ENCODE measurements at regions not wholly inside any gene's neighbourhood (a gene's known extent, or its start where the extent isn't known, plus 50 kb on each side); places are given as distances from the start of the nearest gene placed in this dataset.
A peak's percentile ranks its signal among the peaks of the same experiment; 100 is the strongest.
"Not testable (repeated sequence)": the region's sequence is repeated elsewhere in the genome, so short reads cannot be mapped to it uniquely, and the experiment has no call there.

DNA sequence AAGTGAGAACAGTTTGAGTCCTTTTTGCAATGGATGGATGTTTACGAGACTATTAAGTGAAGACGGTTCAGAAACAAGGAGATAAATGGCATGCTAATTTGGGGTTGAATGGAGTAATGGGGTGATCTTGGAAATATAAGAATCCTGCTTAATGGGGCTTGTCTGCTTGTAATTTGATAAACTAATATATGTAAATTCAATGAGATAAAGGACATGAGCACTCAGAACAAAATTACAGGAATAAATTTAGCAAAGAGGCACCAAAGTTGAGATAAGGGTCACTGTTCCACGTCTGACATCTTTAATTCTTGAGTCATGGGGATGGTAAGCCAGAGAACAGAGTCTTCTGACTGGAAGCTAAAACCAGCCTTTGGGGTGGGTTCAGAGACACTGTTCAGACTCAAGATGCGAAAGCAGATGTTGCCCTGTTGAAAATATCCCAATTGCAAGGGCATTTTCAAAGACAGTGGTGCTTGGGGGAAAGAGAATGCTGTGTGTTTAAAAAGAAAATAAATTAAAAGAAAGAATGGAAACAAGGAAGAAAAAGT lies 67.8 kb upstream of the CHRNB4 start:
- no peak for DNase-seq (ENCODE audit: low spot score)

DNA sequence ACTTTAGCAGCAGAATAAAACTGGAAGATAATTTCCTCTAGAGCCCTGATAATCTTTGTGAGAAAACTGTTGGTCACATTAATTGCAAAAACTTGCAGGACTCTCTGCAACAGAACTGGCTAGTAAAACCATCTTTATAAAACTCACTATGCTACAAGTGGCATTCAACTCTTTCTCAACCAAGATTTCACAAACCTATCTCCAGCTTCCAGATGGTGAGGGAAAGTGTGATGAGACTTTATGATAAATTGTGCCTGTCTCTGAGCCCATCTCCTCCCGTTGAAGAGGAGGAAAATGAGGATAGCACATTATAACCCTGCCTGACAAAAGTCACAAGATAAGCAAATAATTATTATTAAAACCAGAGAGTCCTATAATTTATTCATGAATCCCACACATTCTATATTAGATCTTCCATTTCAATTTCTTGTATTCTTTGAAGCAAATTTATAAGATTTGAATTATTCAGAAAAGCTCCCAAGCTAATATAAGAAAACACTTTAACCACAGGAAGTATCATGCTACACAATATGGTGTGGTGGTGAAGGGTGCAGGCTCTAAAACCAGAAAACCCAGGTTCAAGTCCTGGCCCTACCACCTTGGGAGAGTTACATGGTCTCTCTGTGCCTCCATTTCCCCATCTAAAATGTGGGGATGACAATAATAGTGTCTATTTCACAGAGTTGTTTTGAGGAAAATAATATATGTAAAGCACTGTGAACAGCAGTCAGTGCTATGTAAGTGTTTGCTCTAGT lies 65.6 kb upstream of the CHRNB4 start:
- not testable (repeated sequence) for DNase-seq (ENCODE audit: low spot score)

DNA sequence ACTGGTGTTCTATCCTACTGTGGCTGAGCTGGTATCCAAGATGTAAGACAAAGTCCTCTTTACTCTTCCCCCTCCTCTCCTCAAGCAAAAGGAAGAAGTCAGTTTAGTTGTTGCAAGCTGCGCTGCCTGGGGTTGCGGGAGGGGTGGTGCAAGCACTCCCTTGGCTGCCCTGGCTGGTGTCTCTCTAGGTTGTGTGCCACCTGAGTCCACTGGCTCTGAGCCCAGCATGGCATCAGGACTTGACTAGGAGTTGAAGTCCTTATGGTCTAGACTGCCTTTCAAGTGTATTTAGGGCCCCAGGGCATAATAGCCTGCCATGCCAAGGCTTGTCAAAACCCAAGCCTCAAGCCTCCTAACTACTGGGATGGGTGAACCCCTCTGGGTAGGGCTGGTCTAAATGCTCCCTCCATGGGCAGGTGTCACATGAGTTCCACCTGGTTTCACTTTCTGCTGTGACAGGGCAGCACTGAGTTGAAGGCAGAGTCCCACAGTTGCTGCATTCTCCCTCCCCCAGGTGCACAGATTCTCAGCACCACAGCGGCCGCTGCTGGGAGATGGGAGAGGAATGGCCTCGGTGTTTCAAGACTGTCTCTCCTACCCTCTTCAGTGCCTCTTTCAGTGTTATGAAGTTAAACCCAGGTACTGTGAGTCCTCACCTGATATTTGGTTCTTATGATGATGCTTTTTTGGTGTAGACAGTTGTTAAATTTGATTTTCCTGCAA lies 62.5 kb upstream of the CHRNB4 start:
- not testable (repeated sequence) for DNase-seq (ENCODE audit: low spot score)

DNA sequence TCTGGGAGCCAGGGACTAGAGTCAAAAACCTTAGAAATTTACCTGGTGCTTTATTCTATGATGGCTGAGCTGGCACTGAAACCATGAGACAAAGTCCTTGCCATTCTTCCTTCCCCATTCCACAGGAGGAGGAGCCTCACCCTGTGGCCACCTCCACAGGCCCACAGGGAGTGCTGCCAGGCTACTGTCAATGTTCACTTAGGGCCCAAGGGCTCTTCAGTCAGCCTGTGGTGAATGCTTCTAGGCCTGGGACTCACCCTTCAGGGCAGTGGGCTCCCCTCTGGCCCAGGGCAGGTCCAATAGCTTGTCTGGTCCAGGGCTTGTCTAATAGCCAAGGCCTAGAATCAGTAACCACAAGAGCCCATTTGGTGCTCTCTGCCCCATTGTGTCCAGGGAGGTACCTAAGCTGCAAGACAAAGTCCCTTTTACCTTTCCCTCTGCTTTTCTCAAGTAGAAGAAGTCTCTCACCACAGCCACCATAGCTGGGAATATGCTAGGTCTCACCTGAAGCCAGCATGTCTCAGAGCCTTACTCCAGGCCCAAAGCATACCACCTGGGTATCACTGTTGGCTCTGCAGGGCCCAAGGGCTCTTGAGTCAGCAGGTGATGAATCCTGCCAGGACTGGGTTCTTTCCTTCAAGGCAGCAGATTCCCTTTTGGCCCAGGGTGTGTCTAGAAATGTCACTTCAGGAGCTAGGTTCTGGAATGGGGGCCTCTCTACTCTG lies 61.8 kb upstream of the CHRNB4 start:
- DNase-seq (ENCODE audit: low spot score), result no peak

DNA sequence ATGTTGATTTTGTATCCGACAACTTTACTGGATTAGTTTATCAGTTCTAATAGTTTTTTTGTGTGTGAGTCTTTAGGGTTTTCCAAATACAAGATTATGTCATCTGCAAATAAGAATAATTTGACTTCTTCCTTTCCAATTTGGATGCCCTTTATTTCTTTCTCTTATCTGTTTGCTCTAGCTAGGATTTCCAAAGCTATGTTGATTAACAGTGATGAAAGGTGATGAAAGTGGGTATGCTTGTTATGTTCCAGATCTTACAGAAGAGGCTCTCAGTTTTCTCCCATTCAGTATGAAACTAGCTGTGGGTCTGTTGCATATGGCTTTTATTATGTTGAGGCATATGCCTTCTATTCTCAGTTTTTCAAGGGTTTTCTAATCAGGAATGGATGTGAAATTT lies 56.4 kb upstream of the CHRNB4 start:
- DNase-seq (ENCODE audit: low spot score), result no peak

DNA sequence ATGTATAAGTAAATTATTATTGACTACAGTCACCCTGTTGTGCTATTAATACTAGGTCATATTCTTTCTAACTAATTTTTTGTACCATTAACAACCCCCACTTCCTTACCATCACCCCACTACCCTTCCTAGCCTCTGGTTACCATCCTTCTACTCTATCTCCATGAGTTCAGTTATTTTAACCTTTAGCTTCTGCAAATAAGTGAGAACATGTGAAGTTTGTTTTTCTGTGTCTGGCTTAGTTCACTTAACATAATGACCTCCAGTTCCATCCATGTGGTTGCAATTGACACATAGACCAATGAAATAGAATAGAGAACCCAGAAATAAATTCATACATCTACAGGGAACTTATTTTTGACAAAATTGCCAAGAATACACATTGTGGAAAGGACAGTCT lies 55.4 kb upstream of the CHRNB4 start:
- no peak for DNase-seq (ENCODE audit: low spot score)

DNA sequence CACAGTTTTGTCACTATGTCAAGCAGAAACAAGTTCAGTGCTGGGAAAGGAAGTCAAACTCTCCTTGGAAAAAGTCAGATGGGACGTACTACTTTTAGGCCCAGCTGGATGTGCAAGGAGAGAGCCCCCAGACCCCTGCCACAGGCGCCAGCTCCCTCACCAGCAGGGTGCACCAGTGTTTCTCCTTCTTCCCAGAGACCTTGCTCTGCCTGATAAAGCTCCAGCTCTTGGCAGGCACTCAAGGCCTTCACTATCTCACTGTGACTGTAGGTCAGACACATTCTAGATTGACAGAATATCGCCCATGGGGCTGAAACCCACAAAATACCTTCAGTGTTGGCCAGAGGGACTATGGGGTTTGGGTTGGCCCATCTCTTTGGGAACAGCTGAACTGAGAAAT lies 54.8 kb upstream of the CHRNB4 start:
- DNase-seq (ENCODE audit: low spot score), result no peak

DNA sequence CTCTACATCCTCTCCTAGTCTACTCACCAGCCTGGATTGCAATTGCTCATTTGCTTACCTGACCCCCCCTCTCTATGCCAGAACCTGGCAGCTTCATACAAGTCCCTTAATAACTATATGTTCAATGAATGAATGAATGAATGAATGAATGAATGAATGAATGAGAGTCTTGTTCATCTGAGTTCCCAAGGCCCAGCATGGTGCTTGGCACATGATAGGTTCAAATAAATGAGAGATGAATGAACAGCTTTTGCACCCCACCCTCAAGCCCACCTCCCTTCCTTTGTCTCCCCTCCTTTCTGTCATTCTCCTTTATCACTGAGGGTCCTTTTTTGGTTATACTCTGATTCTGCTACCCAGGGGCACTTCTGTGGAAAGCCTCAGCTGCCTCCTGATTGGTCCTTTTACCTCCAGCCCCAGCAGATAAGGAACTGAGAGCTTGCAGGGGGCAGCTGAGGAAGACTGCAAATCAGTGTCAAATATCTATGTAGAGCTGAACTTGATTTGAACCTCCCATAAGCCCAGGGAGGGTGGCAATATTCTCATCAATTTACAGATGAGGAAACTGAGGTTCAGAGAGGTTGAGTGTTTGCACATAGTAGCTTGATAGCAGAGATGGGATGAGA lies 54.1 kb upstream of the CHRNB4 start:
- DNase-seq (ENCODE audit: low spot score), result no peak

DNA sequence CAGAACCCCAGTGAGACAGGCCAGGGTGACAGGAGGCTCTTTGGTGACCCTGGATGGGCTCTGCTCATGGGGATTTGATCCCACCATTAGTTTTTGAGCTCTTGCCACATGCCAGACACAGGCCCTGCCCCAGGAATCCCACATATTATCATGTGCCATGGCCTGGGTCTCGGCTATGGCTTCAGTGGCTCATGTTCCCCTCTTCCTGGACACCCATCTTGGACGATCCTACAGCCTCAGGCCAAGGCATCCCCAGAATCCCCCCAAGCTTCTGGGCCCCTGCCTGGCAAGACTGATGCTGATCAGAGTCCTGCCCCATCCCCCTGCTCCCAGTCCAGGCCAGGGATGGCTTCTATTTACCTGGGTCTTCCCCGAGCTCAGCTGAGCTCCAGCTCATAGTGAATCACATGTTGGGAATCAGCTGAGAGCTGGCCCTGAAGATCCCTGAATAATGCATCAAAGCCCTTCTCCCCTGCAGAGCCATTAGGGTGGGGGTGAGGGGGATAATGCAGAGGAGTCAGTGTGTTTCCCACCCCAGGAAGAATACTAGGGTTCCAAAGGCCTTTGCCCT lies 50.9 kb upstream of the CHRNB4 start:
- no peak for DNase-seq (ENCODE audit: low spot score)

DNA sequence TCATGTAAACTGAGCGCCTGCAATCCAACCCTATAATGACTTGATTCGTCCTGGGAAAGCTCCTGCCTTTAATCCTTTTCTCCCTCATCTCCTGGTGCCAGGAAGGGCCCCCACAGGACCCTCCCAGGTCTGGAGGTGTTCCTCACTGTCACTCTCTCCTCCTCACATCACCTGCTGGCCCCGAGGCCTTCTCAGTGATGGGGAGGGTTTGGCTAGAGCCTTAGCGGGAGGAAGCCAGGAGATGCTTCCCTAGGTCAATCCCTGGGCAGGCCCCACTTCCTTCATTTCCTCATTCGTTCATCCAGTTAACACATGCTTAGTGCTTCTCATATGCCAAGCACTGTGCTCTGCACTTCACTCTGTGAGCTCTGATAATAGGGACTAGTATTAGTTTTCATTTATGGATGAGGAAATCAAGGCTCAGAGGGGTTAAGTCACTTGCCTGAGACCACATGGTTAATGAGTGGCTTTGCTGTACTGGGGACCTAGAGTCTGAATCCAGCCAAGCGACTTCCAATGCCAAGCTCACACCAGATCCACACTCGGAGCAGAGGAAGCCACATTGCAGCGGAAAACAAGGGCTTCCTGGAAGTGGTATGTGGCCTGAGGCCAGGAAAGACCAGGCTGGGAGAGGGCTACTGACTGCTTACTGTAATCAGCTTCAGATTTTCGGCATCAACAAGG lies 50.3 kb upstream of the CHRNB4 start:
- peak; percentile 4 for DNase-seq (ENCODE audit: low spot score)
